ENCODE measurements at regions not wholly inside any gene's neighbourhood (a gene's known extent, or its start where the extent isn't known, plus 50 kb on each side); places are given as distances from the start of the nearest gene placed in this dataset.

- Histone ChIP-seq H3K27ac (ENCODE audit: low read depth in 2 of 2, low read length in 2 of 2) (no peak overlapping the region), H3K36me3 (ENCODE audit: control insufficient read depth in 2 of 2, insufficient read depth in 2 of 2, low read length in 2 of 2) (no peaks in the 10 kb centered on the region), H3K9ac (ENCODE audit: low read depth in 1 of 2, low read length in 2 of 2) (no peak overlapping the region), H3K27me3 (ENCODE audit: control insufficient read depth in 2 of 2, insufficient read depth in 2 of 2, low read length in 2 of 2) (no peaks in the 10 kb centered on the region), H3K4me3 (ENCODE audit: low read length in 2 of 2) (no peak overlapping the region), H3K4me1 (ENCODE audit: control insufficient read depth in 2 of 2, insufficient read depth in 2 of 2, low read length in 2 of 2) (no peaks in the 10 kb centered on the region), H3K9me3 (ENCODE audit: control insufficient read depth in 2 of 2, low read length in 2 of 2) (no peaks in the 10 kb centered on the region)
Measured at GRCh38 chr11:70733327-70734325, 335.3 kb downstream of the CTTN start.

- no peak overlapping the region for H3K4me3 ChIP-seq (ENCODE audit: low read length in 2 of 2)
- H3K27me3 ChIP-seq (ENCODE audit: control insufficient read depth in 2 of 2, insufficient read depth in 2 of 2, low read length in 2 of 2) = no peaks in the 10 kb centered on the region
- H3K9me3 ChIP-seq (ENCODE audit: control insufficient read depth in 2 of 2, low read length in 2 of 2) = no peaks in the 10 kb centered on the region
- no peaks in the 10 kb centered on the region for H3K36me3 ChIP-seq (ENCODE audit: control insufficient read depth in 2 of 2, insufficient read depth in 2 of 2, low read length in 2 of 2)
- no peak overlapping the region for H3K27ac ChIP-seq (ENCODE audit: low read depth in 2 of 2, low read length in 2 of 2)
- H3K4me1 ChIP-seq (ENCODE audit: control insufficient read depth in 2 of 2, insufficient read depth in 2 of 2, low read length in 2 of 2) = no peaks in the 10 kb centered on the region
- no peak overlapping the region for H3K9ac ChIP-seq (ENCODE audit: low read depth in 1 of 2, low read length in 2 of 2)
Measured at GRCh38 chr11:70734379-70734778, 336.1 kb downstream of the CTTN start.

GRCh38 chr11:70734911-70735310 lies 336.6 kb downstream of the CTTN start:
- H3K4me1 ChIP-seq (ENCODE audit: control insufficient read depth in 2 of 2, insufficient read depth in 2 of 2, low read length in 2 of 2) = no peaks in the 10 kb centered on the region
- no peak overlapping the region for H3K27ac ChIP-seq (ENCODE audit: low read depth in 2 of 2, low read length in 2 of 2)
- no peaks in the 10 kb centered on the region for H3K9me3 ChIP-seq (ENCODE audit: control insufficient read depth in 2 of 2, low read length in 2 of 2)
- no peak overlapping the region for H3K9ac ChIP-seq (ENCODE audit: low read depth in 1 of 2, low read length in 2 of 2)
- no peaks in the 10 kb centered on the region for H3K27me3 ChIP-seq (ENCODE audit: control insufficient read depth in 2 of 2, insufficient read depth in 2 of 2, low read length in 2 of 2)
- no peaks in the 10 kb centered on the region for H3K36me3 ChIP-seq (ENCODE audit: control insufficient read depth in 2 of 2, insufficient read depth in 2 of 2, low read length in 2 of 2)
- H3K4me3 ChIP-seq (ENCODE audit: low read length in 2 of 2) = no peak overlapping the region

GRCh38 chr11:70735976-70736375 lies 337.6 kb downstream of the CTTN start:
- no peaks in the 10 kb centered on the region for H3K9me3 ChIP-seq (ENCODE audit: control insufficient read depth in 2 of 2, low read length in 2 of 2)
- no peaks in the 10 kb centered on the region for H3K4me1 ChIP-seq (ENCODE audit: control insufficient read depth in 2 of 2, insufficient read depth in 2 of 2, low read length in 2 of 2)
- H3K4me3 ChIP-seq (ENCODE audit: low read length in 2 of 2) = no peak overlapping the region
- H3K27me3 ChIP-seq (ENCODE audit: control insufficient read depth in 2 of 2, insufficient read depth in 2 of 2, low read length in 2 of 2) = no peaks in the 10 kb centered on the region
- no peak overlapping the region for H3K27ac ChIP-seq (ENCODE audit: low read depth in 2 of 2, low read length in 2 of 2)
- H3K9ac ChIP-seq (ENCODE audit: low read depth in 1 of 2, low read length in 2 of 2) = no peak overlapping the region
- no peaks in the 10 kb centered on the region for H3K36me3 ChIP-seq (ENCODE audit: control insufficient read depth in 2 of 2, insufficient read depth in 2 of 2, low read length in 2 of 2)

GRCh38 chr11:70736461-70736860 lies 338.1 kb downstream of the CTTN start:
- no peaks in the 10 kb centered on the region for H3K9me3 ChIP-seq (ENCODE audit: control insufficient read depth in 2 of 2, low read length in 2 of 2)
- H3K27me3 ChIP-seq (ENCODE audit: control insufficient read depth in 2 of 2, insufficient read depth in 2 of 2, low read length in 2 of 2) = no peaks in the 10 kb centered on the region
- H3K9ac ChIP-seq (ENCODE audit: low read depth in 1 of 2, low read length in 2 of 2) = no peak overlapping the region
- no peaks in the 10 kb centered on the region for H3K36me3 ChIP-seq (ENCODE audit: control insufficient read depth in 2 of 2, insufficient read depth in 2 of 2, low read length in 2 of 2)
- H3K4me1 ChIP-seq (ENCODE audit: control insufficient read depth in 2 of 2, insufficient read depth in 2 of 2, low read length in 2 of 2) = no peaks in the 10 kb centered on the region
- H3K4me3 ChIP-seq (ENCODE audit: low read length in 2 of 2) = no peak overlapping the region
- H3K27ac ChIP-seq (ENCODE audit: low read depth in 2 of 2, low read length in 2 of 2) = no peak overlapping the region

GRCh38 chr11:70736937-70737640 lies 338.8 kb downstream of the CTTN start:
- Histone ChIP-seq H3K9ac (ENCODE audit: low read depth in 1 of 2, low read length in 2 of 2) (no peak overlapping the region), H3K27ac (ENCODE audit: low read depth in 2 of 2, low read length in 2 of 2) (no peak overlapping the region), H3K4me3 (ENCODE audit: low read length in 2 of 2) (no peak overlapping the region), H3K9me3 (ENCODE audit: control insufficient read depth in 2 of 2, low read length in 2 of 2) (no peaks in the 10 kb centered on the region), H3K36me3 (ENCODE audit: control insufficient read depth in 2 of 2, insufficient read depth in 2 of 2, low read length in 2 of 2) (no peaks in the 10 kb centered on the region), H3K27me3 (ENCODE audit: control insufficient read depth in 2 of 2, insufficient read depth in 2 of 2, low read length in 2 of 2) (no peaks in the 10 kb centered on the region), H3K4me1 (ENCODE audit: control insufficient read depth in 2 of 2, insufficient read depth in 2 of 2, low read length in 2 of 2) (no peaks in the 10 kb centered on the region)

- Histone ChIP-seq H3K4me3 (ENCODE audit: low read length in 2 of 2) (no peak overlapping the region), H3K36me3 (ENCODE audit: control insufficient read depth in 2 of 2, insufficient read depth in 2 of 2, low read length in 2 of 2) (no peaks in the 10 kb centered on the region), H3K27ac (ENCODE audit: low read depth in 2 of 2, low read length in 2 of 2) (no peak overlapping the region), H3K9me3 (ENCODE audit: control insufficient read depth in 2 of 2, low read length in 2 of 2) (no peaks in the 10 kb centered on the region), H3K27me3 (ENCODE audit: control insufficient read depth in 2 of 2, insufficient read depth in 2 of 2, low read length in 2 of 2) (no peaks in the 10 kb centered on the region), H3K4me1 (ENCODE audit: control insufficient read depth in 2 of 2, insufficient read depth in 2 of 2, low read length in 2 of 2) (no peaks in the 10 kb centered on the region), H3K9ac (ENCODE audit: low read depth in 1 of 2, low read length in 2 of 2) (no peak overlapping the region)
Measured at GRCh38 chr11:70737816-70738630, 339.7 kb downstream of the CTTN start.

- Histone ChIP-seq H3K27me3 (ENCODE audit: control insufficient read depth in 2 of 2, insufficient read depth in 2 of 2, low read length in 2 of 2) (no peaks in the 10 kb centered on the region), H3K9ac (ENCODE audit: low read depth in 1 of 2, low read length in 2 of 2) (no peak overlapping the region), H3K27ac (ENCODE audit: low read depth in 2 of 2, low read length in 2 of 2) (no peak overlapping the region), H3K9me3 (ENCODE audit: control insufficient read depth in 2 of 2, low read length in 2 of 2) (no peaks in the 10 kb centered on the region), H3K4me1 (ENCODE audit: control insufficient read depth in 2 of 2, insufficient read depth in 2 of 2, low read length in 2 of 2) (no peaks in the 10 kb centered on the region), H3K4me3 (ENCODE audit: low read length in 2 of 2) (no peak overlapping the region), H3K36me3 (ENCODE audit: control insufficient read depth in 2 of 2, insufficient read depth in 2 of 2, low read length in 2 of 2) (no peaks in the 10 kb centered on the region)
Measured at GRCh38 chr11:70738661-70739060, 340.3 kb downstream of the CTTN start.

- H3K27ac ChIP-seq (ENCODE audit: low read depth in 2 of 2, low read length in 2 of 2) = no peak overlapping the region
- no peaks in the 10 kb centered on the region for H3K36me3 ChIP-seq (ENCODE audit: control insufficient read depth in 2 of 2, insufficient read depth in 2 of 2, low read length in 2 of 2)
- no peaks in the 10 kb centered on the region for H3K27me3 ChIP-seq (ENCODE audit: control insufficient read depth in 2 of 2, insufficient read depth in 2 of 2, low read length in 2 of 2)
- no peaks in the 10 kb centered on the region for H3K9me3 ChIP-seq (ENCODE audit: control insufficient read depth in 2 of 2, low read length in 2 of 2)
- no peak overlapping the region for H3K4me3 ChIP-seq (ENCODE audit: low read length in 2 of 2)
- no peak overlapping the region for H3K9ac ChIP-seq (ENCODE audit: low read depth in 1 of 2, low read length in 2 of 2)
- H3K4me1 ChIP-seq (ENCODE audit: control insufficient read depth in 2 of 2, insufficient read depth in 2 of 2, low read length in 2 of 2) = no peaks in the 10 kb centered on the region
Measured at GRCh38 chr11:70739091-70739490, 340.8 kb downstream of the CTTN start.
